Activated T-cell treated with anti-CD3 and anti-CD28 coated beads, Interleukin-2, amount 50 U/mL, for 24 hours (primary cell): ENCODE measurements at regions not wholly inside any gene's neighbourhood (a gene's known extent, or its start where the extent isn't known, plus 50 kb on each side); places are given as distances from the start of the nearest gene placed in this dataset.

Experiments used
- DNase-seq: peaks from one replicate; pipeline ENCODE4 v3.0.0-alpha.2; 2020
- H3K27ac Mint-ChIP-seq: 2 replicates; pipeline ENCODE4 v1.8.0; 2020; ENCODE audit warnings: mild to moderate bottlenecking, mixed read lengths
- H3K27me3 Mint-ChIP-seq: 2 replicates; pipeline ENCODE4 v1.8.0; 2020; ENCODE audit warnings: mixed read lengths
- H3K36me3 Mint-ChIP-seq: 2 replicates; pipeline ENCODE4 v1.8.0; 2020; ENCODE audit warnings: low read depth, mixed read lengths
- H3K4me1 Mint-ChIP-seq: 2 replicates; pipeline ENCODE4 v1.8.0; 2020; ENCODE audit warnings: low read depth, mixed read lengths
- H3K4me3 Mint-ChIP-seq: 2 replicates; pipeline ENCODE4 v1.8.0; 2020; ENCODE audit warnings: mild to moderate bottlenecking, moderate library complexity, mixed read lengths
- H3K9me3 Mint-ChIP-seq: 2 replicates; pipeline ENCODE4 v1.8.0; 2020; ENCODE audit warnings: mixed read lengths

DNA sequence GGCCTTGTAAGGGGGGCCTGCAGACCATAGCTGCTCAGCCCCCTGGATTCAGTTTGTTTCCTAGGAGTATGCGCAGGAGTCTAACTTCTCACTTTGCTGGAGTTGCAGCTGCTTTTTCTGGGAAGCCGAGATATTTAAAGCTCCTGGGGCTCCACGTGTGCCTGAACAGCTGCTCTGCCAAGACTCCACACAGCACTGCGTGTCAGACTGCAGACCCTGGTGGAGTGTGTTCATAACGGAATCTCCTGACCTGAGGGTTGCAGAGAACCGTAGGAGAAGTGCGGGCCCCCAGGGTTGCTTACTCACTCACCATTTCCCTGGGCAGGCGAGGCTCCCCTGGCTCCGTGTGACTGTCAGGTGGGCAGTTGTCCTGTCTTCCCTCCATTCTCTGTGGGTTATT, 474.3 kb upstream of the TMPRSS15 start:
- no peak for DNase-seq
- Mint-ChIP-seq H3K27ac (no peak overlapping the region), H3K9me3 (peaks cover 4% of the 10 kb centered on the region), H3K27me3 (no peaks in the 10 kb centered on the region), H3K4me3 (no peak overlapping the region), H3K36me3 (no peaks in the 10 kb centered on the region), H3K4me1 (no peaks in the 10 kb centered on the region)

DNA sequence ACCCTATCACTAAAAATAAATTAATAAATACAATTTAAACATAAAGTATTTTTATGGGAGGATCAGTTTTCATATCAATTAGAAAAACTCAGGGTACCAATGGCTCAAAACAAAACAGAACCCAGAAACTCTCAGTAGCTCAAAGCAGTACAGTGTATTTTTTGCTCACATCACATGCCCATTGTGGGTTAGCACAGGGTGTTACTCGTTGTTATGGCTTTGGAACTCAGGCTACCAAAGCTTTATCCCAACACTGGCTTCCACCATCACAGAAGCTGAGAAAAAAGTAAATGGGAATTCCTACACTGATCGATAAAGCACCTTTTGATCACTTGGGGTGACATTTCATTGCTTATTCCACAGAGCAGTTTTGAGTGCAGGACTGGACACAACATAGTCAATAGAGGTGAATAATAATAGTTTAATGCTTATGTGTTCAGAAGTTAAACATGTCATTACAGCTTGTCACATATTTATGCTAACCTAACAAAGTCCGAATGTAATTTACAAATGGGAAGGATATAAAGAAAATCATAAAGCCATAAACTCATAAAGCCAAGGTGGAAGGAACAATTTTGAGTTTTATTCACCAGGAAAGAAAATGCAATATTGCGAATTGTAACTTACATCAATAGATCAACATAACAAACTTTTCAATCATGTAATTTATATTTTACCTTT, 484.5 kb upstream of the TMPRSS15 start:
- Mint-ChIP-seq H3K27me3 (no peaks in the 10 kb centered on the region), H3K4me1 (no peaks in the 10 kb centered on the region), H3K27ac (no peak overlapping the region), H3K4me3 (no peak overlapping the region), H3K9me3 (peaks cover 14% of the 10 kb centered on the region), H3K36me3 (no peaks in the 10 kb centered on the region)
- no peak for DNase-seq

DNA sequence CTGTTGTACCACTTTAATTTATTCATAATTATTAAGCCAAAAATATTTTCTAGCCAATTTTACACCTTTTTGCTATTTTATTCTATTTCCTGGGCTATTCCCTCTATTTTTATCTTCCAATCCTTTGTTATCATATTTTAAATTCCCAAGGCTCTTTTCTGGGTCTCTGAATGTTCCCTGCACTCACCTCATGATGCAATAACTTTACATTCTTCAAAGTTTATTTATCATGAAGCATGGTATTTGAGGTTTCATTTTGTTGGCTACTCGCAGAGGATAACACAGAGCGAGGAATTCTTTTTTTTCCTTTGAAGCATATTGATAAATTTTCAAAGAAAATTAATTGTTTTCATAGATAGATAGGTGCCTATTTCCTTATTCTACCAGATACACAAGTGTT, 489.8 kb upstream of the TMPRSS15 start:
- H3K4me3 Mint-ChIP-seq, result no peak overlapping the region
- no peak overlapping the region for H3K27ac Mint-ChIP-seq
- DNase-seq, result no peak
- H3K27me3 Mint-ChIP-seq, result no peaks in the 10 kb centered on the region
- no peaks in the 10 kb centered on the region for H3K4me1 Mint-ChIP-seq
- no peaks in the 10 kb centered on the region for H3K36me3 Mint-ChIP-seq
- peaks cover 11% of the 10 kb centered on the region for H3K9me3 Mint-ChIP-seq

DNA sequence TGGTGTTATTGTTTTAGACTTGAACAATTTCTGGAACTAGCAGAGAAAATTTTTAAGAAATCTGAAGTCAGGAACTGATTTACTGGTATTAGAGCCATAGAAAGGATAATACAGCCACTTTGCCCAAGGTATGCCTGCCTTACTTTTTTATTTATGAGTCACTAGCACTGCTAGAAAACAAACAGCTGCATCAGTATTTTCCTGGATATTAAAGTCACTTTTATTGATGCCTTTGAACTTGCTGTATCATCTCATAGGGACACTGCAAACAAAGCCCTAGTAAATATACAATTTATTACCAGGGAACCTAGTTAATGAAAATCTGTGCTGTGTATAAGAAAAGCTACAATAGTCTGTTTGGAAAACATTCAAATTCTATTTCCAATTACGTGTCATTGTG, 490.8 kb upstream of the TMPRSS15 start:
- no peak overlapping the region for H3K27ac Mint-ChIP-seq
- H3K27me3 Mint-ChIP-seq, result no peaks in the 10 kb centered on the region

DNA sequence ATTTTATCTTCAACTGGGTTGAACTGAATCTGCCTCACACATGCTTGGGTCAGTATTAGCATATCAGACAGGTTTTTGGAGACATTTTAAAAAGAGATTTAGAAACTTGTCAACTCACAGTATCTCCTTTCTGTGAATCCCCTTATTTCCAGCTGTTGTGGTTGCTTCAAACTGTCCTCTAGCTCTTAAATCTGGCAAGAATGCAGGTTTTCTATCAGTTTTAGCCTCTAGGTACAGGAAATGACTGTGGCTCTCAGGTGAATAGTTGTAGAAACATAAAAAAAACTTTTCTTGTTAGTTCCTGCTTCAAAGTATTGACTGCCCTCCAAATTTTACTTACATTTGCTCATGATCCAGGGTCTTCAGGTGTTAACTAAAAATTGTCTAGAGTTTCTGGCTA, 495.7 kb upstream of the TMPRSS15 start:
- H3K27ac Mint-ChIP-seq, result no peak overlapping the region
- H3K9me3 Mint-ChIP-seq, result peaks cover 13% of the 10 kb centered on the region
- H3K4me3 Mint-ChIP-seq, result no peak overlapping the region
- H3K36me3 Mint-ChIP-seq, result no peaks in the 10 kb centered on the region
- H3K27me3 Mint-ChIP-seq, result no peaks in the 10 kb centered on the region
- no peaks in the 10 kb centered on the region for H3K4me1 Mint-ChIP-seq
- no peak for DNase-seq

More for the DNA sequence above, 490.8 kb upstream of the TMPRSS15 start:
- peaks cover 11% of the 10 kb centered on the region for H3K9me3 Mint-ChIP-seq
- no peak overlapping the region for H3K4me3 Mint-ChIP-seq
- no peaks in the 10 kb centered on the region for H3K36me3 Mint-ChIP-seq
- no peak for DNase-seq
- no peaks in the 10 kb centered on the region for H3K4me1 Mint-ChIP-seq

DNA sequence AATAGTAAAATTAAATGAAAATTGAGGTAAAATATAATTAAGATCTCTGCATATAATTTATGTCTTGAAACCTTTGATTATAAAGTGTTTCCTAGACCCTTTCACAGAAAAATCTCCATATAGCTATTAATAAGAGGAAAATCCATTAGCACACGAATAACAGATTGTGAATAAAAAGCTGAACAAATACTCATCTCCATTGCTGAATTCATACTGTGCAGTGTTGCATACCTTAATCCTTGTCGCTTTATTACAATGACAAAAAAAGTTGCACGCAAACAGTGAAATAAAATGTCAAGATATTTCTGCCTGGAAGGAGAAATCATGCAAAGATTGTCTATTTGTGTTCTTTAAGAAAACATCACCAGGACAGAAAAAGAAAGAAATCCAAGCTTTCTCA, 499.1 kb upstream of the TMPRSS15 start:
- Mint-ChIP-seq H3K27ac (no peak overlapping the region), H3K9me3 (peaks cover 11% of the 10 kb centered on the region), H3K27me3 (no peaks in the 10 kb centered on the region), H3K4me1 (no peaks in the 10 kb centered on the region), H3K36me3 (no peaks in the 10 kb centered on the region), H3K4me3 (no peak overlapping the region)
- DNase-seq, result no peak

DNA sequence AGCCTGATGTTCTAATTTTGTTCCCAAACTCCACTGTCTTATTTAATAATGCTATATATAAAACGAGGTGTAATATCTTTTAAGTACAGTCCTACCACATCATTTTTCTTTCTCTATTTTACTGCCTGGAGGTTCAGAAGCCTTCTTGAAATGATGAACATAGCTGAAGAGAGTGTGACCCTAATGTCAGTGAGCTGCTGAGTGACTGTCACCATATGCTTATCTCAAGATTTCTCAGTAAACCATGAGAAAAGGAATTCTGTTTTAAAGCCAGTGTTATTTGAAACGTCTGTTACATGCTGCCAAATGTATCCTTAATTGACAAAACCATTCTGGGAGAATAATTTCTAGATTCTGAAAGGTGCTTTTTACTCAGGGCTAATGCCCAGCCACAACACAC, 503.5 kb upstream of the TMPRSS15 start:
- H3K9me3 Mint-ChIP-seq, result peaks cover 10% of the 10 kb centered on the region
- no peaks in the 10 kb centered on the region for H3K36me3 Mint-ChIP-seq
- H3K27ac Mint-ChIP-seq, result no peak overlapping the region

DNA sequence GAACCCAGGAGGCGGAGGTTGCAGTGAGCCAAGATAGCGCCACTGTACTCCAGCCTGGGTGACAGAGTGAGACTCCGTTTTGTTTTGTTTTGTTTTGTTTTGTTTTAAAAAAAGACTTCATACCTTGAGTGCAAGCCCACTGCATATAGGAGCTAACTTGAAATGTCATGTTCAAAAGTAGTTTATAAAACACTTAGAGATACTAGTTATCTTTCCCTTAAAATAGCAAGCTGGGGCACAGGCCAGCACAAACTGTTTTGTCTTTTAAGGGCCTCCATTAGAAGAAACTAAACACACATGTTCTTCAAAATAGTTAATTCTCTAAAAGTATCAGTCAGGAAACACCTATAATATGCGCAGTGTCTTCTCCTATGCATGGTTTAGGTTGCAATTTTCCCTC, 505.1 kb upstream of the TMPRSS15 start:
- Mint-ChIP-seq H3K27ac (no peak overlapping the region), H3K4me3 (no peak overlapping the region), H3K4me1 (no peaks in the 10 kb centered on the region), H3K27me3 (no peaks in the 10 kb centered on the region), H3K9me3 (peaks cover 8% of the 10 kb centered on the region), H3K36me3 (no peaks in the 10 kb centered on the region)
- no peak for DNase-seq

More for the DNA sequence above, 503.5 kb upstream of the TMPRSS15 start:
- DNase-seq, result no peak
- Mint-ChIP-seq H3K4me1 (no peaks in the 10 kb centered on the region), H3K4me3 (no peak overlapping the region), H3K27me3 (no peaks in the 10 kb centered on the region)

DNA sequence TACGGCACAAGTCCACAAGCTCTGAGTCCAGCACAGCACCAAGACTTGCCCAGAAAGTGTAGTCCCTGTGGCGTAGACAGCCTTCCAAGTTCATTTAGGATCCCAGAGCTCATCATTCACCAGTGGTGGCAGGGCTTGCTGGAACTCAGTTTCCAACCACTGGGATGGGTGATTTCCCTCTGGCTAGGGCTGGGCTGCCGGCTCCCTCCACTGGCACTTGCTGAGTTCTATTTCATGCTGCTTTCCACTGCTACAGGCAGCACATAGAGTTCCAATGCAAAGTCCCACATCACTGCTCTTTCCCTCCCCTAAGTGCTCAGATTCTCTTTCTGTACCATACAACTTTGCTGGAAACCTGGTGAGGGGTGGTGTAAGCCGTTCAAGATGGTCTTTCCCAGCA, 510.3 kb upstream of the TMPRSS15 start:
- peaks cover 8% of the 10 kb centered on the region for H3K9me3 Mint-ChIP-seq
- no peak for DNase-seq
- H3K27ac Mint-ChIP-seq, result no peak overlapping the region
- no peaks in the 10 kb centered on the region for H3K4me1 Mint-ChIP-seq
- no peaks in the 10 kb centered on the region for H3K36me3 Mint-ChIP-seq
- H3K4me3 Mint-ChIP-seq, result no peak overlapping the region
- no peaks in the 10 kb centered on the region for H3K27me3 Mint-ChIP-seq

DNA sequence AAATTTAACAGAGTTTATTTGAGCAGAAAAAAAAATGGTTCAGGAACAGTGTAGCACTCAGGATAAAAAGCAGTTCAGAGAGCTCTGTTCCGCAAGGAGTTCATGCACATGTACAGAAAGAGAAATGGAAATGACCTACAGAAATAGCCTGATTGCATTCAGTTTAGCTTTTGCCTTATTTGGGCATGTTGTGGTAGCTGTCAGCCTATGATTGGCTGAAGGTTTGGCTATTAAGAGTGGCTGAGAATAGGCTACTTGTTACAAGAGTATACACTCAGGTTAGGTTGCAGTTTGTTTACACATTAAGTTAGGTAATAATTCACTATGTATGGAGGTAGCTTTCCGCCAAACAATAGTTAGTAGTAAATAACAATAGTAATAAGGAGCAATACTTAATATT, 511.0 kb upstream of the TMPRSS15 start:
- H3K9me3 Mint-ChIP-seq, result peaks cover 8% of the 10 kb centered on the region
- H3K4me1 Mint-ChIP-seq, result no peaks in the 10 kb centered on the region
- no peak overlapping the region for H3K27ac Mint-ChIP-seq
- no peaks in the 10 kb centered on the region for H3K36me3 Mint-ChIP-seq
- no peaks in the 10 kb centered on the region for H3K27me3 Mint-ChIP-seq
- DNase-seq, result no peak
- H3K4me3 Mint-ChIP-seq, result no peak overlapping the region

DNA sequence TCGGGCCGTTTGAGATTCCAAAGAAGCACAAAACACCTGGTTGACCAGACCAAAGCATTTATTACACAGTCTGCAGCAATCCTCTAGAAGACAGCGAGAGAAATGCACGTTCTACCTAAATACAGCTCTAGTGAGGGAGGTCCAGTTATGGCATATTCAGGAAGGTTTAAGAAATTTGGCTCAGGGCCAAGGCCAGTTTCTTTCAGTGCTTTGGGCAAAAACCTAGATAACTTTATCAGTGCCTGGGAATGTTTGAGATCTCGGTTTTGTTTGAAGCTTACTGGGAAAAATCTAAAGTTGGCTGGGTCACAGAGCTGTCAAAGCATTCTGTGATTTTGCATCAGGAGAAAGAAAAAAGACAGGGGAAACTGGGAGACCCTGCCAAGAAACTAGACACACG, 514.0 kb upstream of the TMPRSS15 start:
- DNase-seq, result no peak
- Mint-ChIP-seq H3K9me3 (no peaks in the 10 kb centered on the region), H3K36me3 (no peaks in the 10 kb centered on the region), H3K27me3 (no peaks in the 10 kb centered on the region), H3K4me1 (no peaks in the 10 kb centered on the region), H3K4me3 (no peak overlapping the region), H3K27ac (no peak overlapping the region)

DNA sequence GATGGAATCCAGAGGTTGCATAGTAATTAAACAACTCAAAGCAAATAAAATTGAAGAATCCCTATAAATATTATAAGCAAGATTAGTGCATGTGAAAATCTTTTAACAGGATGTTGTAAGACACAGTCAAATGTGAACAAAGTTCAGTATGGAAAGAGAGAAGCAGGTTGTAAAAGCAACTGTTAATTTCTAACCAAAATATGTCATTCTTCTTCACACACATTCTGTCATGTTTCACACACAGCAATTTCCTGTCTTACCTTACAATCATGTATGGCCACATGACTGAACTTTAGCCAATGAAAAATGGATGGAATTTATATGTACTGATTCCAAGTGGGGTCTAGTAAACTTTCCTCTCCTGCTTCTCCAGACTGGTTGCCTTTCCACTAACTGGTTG, 527.7 kb upstream of the TMPRSS15 start:
- Mint-ChIP-seq H3K27me3 (no peaks in the 10 kb centered on the region), H3K4me3 (no peak overlapping the region), H3K4me1 (no peaks in the 10 kb centered on the region), H3K36me3 (no peaks in the 10 kb centered on the region), H3K27ac (no peak overlapping the region), H3K9me3 (no peaks in the 10 kb centered on the region)
- no peak for DNase-seq

DNA sequence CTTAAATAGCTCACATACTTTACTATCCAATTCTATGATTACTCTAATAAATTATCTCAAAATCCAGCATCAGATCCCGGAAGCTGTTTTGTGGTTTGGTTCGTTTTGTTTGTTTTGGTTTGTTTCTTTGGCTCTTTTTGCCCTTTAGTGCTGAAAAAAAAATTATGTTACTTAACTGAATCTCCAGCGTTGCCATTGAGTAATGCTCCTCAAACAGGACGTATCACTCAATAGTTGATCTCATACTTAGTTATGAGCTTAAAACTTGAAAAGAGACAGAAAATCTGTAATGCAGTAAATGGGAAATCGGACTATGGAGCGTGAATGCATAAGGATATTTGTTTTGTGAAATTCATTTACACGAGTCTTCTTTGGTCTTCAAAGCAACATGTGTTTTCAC, 533.8 kb upstream of the TMPRSS15 start:
- Mint-ChIP-seq H3K9me3 (no peaks in the 10 kb centered on the region), H3K4me3 (no peak overlapping the region), H3K4me1 (no peaks in the 10 kb centered on the region), H3K27ac (no peak overlapping the region), H3K27me3 (no peaks in the 10 kb centered on the region), H3K36me3 (no peaks in the 10 kb centered on the region)
- no peak for DNase-seq

DNA sequence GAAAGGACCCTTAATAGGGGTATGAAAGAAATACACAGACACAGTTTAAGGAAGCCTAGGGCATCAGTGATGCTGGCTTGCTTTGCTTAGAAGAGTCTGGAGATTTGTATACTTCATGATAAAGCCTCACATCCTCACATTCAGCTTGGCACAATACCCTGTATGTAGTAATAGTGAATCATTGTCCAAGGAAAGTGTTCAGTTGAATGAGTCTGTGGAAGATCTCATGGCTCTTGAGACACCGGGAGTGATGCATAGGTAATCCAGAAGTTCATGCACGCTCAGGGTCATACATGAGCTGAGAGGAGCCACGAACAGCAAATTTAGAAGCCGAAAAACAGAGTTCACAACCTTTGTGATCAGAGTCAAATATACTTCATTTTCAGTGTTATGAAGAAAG, 537.2 kb upstream of the TMPRSS15 start:
- no peaks in the 10 kb centered on the region for H3K27me3 Mint-ChIP-seq

DNA sequence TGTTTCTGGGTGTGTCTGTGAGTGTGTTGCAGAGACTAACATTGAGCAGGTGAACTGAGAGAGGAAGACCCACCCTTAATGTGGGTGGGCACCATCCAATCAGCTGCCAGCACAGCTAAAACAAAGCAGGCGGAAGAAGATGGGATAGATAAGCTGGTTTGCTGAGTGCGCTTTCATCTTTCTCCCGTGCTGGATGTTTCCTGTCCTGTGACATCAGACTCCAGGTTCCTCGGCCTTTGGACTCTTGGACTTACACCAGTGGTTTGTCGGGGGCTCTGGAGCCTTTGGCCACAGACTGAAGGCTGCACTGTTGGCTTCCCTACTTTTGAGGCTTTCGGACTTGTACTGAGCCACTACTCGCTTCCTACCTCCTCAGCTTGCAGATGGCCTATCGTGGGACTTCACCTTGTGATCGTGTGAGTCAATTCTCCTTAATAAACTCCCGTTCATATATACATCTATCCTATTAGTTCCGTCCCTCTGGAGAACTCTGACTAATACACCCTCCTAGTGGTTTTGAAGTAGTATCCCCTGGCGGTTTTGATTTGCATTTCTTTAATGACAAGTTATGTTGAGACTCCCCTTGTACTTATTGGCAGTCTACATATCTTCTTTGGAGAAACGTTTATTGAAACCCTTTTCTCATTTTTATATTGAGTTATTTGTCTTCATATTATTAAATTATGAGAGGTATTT, 546.6 kb upstream of the TMPRSS15 start:
- H3K27ac Mint-ChIP-seq, result no peak overlapping the region
- no peaks in the 10 kb centered on the region for H3K36me3 Mint-ChIP-seq
- H3K4me1 Mint-ChIP-seq, result no peaks in the 10 kb centered on the region
- no peak for DNase-seq
- H3K27me3 Mint-ChIP-seq, result no peaks in the 10 kb centered on the region
- peaks cover 17% of the 10 kb centered on the region for H3K9me3 Mint-ChIP-seq
- H3K4me3 Mint-ChIP-seq, result no peak overlapping the region

More for the DNA sequence above, 537.2 kb upstream of the TMPRSS15 start:
- Mint-ChIP-seq H3K4me1 (no peaks in the 10 kb centered on the region), H3K27ac (no peak overlapping the region), H3K36me3 (no peaks in the 10 kb centered on the region), H3K4me3 (no peak overlapping the region), H3K9me3 (peaks cover 3% of the 10 kb centered on the region)
- no peak for DNase-seq
